Uterus (tissue), 2 donors: ENCODE measurements at regions not wholly inside any gene's neighbourhood (a gene's known extent, or its start where the extent isn't known, plus 50 kb on each side); places are given as distances from the start of the nearest gene placed in this dataset.

ENCODE experiments used
- POLR2A ChIP-seq, 2 donors: fragments of 450-650 bp; IDR thresholded peaks; one replicate each; pipeline ENCODE4 v1.6.1; 2016; ENCODE audit warnings: antibody characterized with exemption in 2 of 2, mild to moderate bottlenecking in 1 of 2, moderate library complexity in 1 of 2
- TF ChIP-seq, protein P1 (sequence below), 4 experiments: fragments of 200-600 bp in 2 of 4; fragments of 450-650 bp in 2 of 4; sonication (generic) in 2 of 4; IDR thresholded peaks; one replicate each; pipeline ENCODE4 v1.5.1; 2016 to 2019; ENCODE audit warnings: antibody characterized with exemption in 4 of 4, mild to moderate bottlenecking in 2 of 4, moderate library complexity in 1 of 4

DNA sequence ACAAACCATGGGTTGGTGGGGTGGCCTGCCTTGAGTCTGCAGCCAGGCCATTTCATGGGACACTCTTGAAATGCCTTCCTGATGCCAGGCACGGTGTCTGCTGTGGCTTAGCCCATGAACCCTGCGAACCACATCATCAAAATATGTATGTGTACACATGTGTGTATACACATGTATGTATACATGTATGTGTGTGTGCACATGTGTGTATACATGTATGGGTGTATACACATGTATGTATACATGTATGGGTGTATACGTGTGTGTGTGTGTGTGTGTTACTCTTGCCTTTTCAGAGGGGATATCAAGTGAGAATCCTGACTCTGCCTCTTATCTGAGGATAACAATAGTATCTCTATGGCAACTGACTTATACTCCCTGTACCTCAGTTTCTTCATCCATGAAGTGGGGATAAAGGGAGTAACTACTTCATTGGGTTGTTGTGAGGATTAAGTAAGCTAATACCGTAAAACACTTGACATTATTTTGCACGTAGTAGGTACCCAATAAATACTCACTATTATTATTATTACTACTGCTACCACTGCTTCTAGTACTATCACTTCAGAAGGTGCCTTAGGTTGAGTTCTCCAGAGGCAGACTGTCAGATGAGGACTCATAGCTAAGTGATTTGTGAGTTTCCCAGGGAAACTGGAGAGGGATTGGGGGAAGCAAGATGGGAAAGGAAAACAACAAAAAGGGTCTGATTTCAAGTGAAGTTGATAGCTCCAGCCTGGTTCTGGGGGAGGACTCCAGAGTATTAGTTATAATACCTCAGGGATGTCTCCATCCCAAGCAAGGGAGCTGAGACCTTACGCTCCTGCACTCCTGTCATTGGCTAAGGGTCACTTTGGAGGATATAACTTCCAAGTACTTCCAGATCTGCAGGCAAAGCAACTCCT lies 110.5 kb downstream of the VEGFA start:
- TF ChIP-seq, protein P1, sequence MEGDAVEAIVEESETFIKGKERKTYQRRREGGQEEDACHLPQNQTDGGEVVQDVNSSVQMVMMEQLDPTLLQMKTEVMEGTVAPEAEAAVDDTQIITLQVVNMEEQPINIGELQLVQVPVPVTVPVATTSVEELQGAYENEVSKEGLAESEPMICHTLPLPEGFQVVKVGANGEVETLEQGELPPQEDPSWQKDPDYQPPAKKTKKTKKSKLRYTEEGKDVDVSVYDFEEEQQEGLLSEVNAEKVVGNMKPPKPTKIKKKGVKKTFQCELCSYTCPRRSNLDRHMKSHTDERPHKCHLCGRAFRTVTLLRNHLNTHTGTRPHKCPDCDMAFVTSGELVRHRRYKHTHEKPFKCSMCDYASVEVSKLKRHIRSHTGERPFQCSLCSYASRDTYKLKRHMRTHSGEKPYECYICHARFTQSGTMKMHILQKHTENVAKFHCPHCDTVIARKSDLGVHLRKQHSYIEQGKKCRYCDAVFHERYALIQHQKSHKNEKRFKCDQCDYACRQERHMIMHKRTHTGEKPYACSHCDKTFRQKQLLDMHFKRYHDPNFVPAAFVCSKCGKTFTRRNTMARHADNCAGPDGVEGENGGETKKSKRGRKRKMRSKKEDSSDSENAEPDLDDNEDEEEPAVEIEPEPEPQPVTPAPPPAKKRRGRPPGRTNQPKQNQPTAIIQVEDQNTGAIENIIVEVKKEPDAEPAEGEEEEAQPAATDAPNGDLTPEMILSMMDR (IDR thresholded peaks at IDR 0.05), result no peak
- TF ChIP-seq POLR2A (IDR thresholded peaks at IDR 0.05), result no peak
